ENCODE measurements at regions not wholly inside any gene's neighbourhood (a gene's known extent, or its start where the extent isn't known, plus 50 kb on each side); places are given as distances from the start of the nearest gene placed in this dataset.

DNA sequence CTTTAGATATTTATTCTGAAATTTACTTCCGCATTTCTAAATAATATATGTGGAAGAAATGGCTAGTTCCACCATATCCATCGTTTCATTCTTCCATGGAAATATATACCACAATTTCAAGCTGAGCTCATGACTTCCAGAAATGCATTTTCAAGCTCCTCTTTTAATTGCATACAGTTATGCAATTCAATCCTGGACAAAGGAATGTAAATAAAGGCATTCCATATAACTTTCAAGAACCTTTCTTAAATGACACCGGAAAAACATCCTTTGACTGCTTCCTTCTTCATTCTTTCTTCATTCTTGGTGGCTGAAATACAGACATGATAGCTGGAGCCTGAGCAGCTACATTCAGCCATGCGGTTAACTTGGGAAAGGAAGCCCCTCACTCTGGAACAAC is 185.2 kb upstream of the GADL1 start:
- no peak overlapping the region for H2BK12ac ChIP-seq (ENCODE audit: insufficient read length, low read depth, low read length)
- H3K4me2 ChIP-seq (ENCODE audit: insufficient read depth, insufficient read length, low read length): no peak overlapping the region
- Mint-ChIP-seq H3K27ac (no peak overlapping the region), H3K36me3 (ENCODE audit: insufficient read depth in 1 of 3, low read depth in 3 of 3) (0 out of 7 replicates have a peak, but pooled peaks cover 0 to under 1% (median 0%) of the 10 kb centered on the region in 3 experiments), H3K9me3 (no peaks in the 10 kb centered on the region; a peak in 1 of 5 replicates), H3K4me1 (peaks cover 11 to 17% of the 10 kb centered on the region in 2 experiments), H3K27me3 (ENCODE audit: low read depth) (no peaks in the 10 kb centered on the region; the same call in 1 of the 2 replicates), H3K4me3 (no peak overlapping the region)
- peaks cover 4% of the 10 kb centered on the region; the same call in 1 of the 2 replicates for H3K4me1 ChIP-seq (ENCODE audit: insufficient read depth, low read length)
- H2BK5ac ChIP-seq (ENCODE audit: insufficient read length, low read length): no peak overlapping the region
- H3K4ac ChIP-seq (ENCODE audit: low read depth, low read length): no peak overlapping the region
- no peaks in the 10 kb centered on the region for H3K27me3 ChIP-seq (ENCODE audit: insufficient read depth, low read length)
- H3K23ac ChIP-seq (ENCODE audit: insufficient read length, low read depth, low read length): no peak overlapping the region
- H2BK20ac ChIP-seq (ENCODE audit: low read depth, low read length, poor library complexity, severe bottlenecking): no peak overlapping the region
- no peak overlapping the region for H2AK5ac ChIP-seq (ENCODE audit: insufficient read length, low read length)
- no peak overlapping the region for H4K8ac ChIP-seq (replicated peaks; ENCODE audit: insufficient read length, low read depth, low read length)
- H4K5ac ChIP-seq (ENCODE audit: insufficient read length, low read depth, low read length): no peak overlapping the region
- no peak overlapping the region for H4K91ac ChIP-seq (ENCODE audit: insufficient read length, low read depth, low read length)
- TF ChIP-seq, protein P1, sequence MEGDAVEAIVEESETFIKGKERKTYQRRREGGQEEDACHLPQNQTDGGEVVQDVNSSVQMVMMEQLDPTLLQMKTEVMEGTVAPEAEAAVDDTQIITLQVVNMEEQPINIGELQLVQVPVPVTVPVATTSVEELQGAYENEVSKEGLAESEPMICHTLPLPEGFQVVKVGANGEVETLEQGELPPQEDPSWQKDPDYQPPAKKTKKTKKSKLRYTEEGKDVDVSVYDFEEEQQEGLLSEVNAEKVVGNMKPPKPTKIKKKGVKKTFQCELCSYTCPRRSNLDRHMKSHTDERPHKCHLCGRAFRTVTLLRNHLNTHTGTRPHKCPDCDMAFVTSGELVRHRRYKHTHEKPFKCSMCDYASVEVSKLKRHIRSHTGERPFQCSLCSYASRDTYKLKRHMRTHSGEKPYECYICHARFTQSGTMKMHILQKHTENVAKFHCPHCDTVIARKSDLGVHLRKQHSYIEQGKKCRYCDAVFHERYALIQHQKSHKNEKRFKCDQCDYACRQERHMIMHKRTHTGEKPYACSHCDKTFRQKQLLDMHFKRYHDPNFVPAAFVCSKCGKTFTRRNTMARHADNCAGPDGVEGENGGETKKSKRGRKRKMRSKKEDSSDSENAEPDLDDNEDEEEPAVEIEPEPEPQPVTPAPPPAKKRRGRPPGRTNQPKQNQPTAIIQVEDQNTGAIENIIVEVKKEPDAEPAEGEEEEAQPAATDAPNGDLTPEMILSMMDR (conservative IDR thresholded peaks at IDR 0.05): no peak
- H3K14ac ChIP-seq (ENCODE audit: insufficient read depth, low read length): no peak overlapping the region
- no peak overlapping the region for H2AFZ ChIP-seq (ENCODE audit: low read length)
- H3T11ph ChIP-seq (ENCODE audit: low read length): no peak overlapping the region
- H3K18ac ChIP-seq (ENCODE audit: insufficient read length, low read depth, low read length): no peak overlapping the region
- H3K56ac ChIP-seq (ENCODE audit: insufficient read length, low read depth, low read length): no peak overlapping the region
- no peaks in the 10 kb centered on the region for H4K20me1 ChIP-seq (ENCODE audit: control insufficient read depth, insufficient read depth, insufficient read length)
- H3K27ac ChIP-seq (ENCODE audit: insufficient read length, low read depth, low read length): no peak overlapping the region
- no peaks in the 10 kb centered on the region for H3K79me1 ChIP-seq (ENCODE audit: insufficient read depth, low read depth, low read length, poor library complexity, severe bottlenecking)
- no CpG with 5 or more reads among the region's 4 CpGs for WGBS (ENCODE audit: extremely low coverage, insufficient read length, low lambda C conversion rate)
- H3K23me2 ChIP-seq (ENCODE audit: insufficient read length, low read depth, low read length, poor library complexity, severe bottlenecking): no peaks in the 10 kb centered on the region
- no peak overlapping the region for H2BK120ac ChIP-seq (ENCODE audit: low read depth, low read length, poor library complexity, severe bottlenecking)
- H3K9me3 ChIP-seq (ENCODE audit: control insufficient read depth, low read depth, low read length): no peaks in the 10 kb centered on the region
- DNase-seq: no peak
- H2BK15ac ChIP-seq (ENCODE audit: low read depth, low read length): no peak overlapping the region
- no peaks in the 10 kb centered on the region for H3K79me2 ChIP-seq (ENCODE audit: insufficient read depth, low read length)
- no peak overlapping the region for H3K9ac ChIP-seq (ENCODE audit: extremely low read depth, insufficient read length, low read length)
